ENCODE measurements at regions not wholly inside any gene's neighbourhood (a gene's known extent, or its start where the extent isn't known, plus 50 kb on each side); places are given as distances from the start of the nearest gene placed in this dataset.

- Mint-ChIP-seq H3K27ac (peak overlapping the region; percentile 64), H3K4me1 (ENCODE audit: unreplicated experiment) (peaks cover 9% of the 10 kb centered on the region), H3K27me3 (peaks cover 23% of the 10 kb centered on the region), H3K4me3 (peak overlapping the region; percentile 46), H3K9me3 (peaks cover 6% of the 10 kb centered on the region), H3K36me3 (no peaks in the 10 kb centered on the region)
- TF ChIP-seq CTCF (conservative IDR thresholded peaks at IDR 0.05), result no peak
- DNase-seq (ENCODE audit: extremely low spot score, unreplicated experiment), result no peak
Observed at GRCh38 chr3:22982981-22983587, 220.0 kb upstream of the UBE2E2 start.

DNA sequence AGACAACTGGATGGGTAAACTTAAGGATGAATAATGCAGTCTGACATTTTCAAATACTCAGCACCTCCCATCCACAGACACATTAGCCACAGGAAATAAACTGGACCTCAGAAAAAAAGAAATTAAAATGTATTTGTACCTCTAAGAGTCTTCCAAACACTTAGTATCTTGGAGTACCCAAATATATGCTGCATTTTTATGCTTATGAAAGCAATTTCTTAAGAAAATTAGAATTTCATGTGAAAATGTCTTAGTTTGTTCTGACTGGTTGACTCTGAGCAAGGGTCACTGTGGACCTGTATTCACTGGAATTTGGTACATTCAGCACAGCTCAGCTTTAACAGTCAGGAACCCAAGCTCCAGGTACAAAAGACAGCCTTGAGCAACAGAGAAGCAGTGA is 216.2 kb upstream of the UBE2E2 start:
- no peak overlapping the region for H3K27ac Mint-ChIP-seq
- H3K4me1 Mint-ChIP-seq (ENCODE audit: unreplicated experiment), result peaks cover 5% of the 10 kb centered on the region
- TF ChIP-seq CTCF (conservative IDR thresholded peaks at IDR 0.05), result no peak

GRCh38 chr3:22988566-22988965 is 214.6 kb upstream of the UBE2E2 start:
- H3K9me3 Mint-ChIP-seq, result peaks cover 12% of the 10 kb centered on the region
- no peaks in the 10 kb centered on the region for H3K4me1 Mint-ChIP-seq (ENCODE audit: unreplicated experiment)
- H3K27me3 Mint-ChIP-seq, result peaks cover 31% of the 10 kb centered on the region
- no peak for TF ChIP-seq CTCF (conservative IDR thresholded peaks at IDR 0.05)
- H3K4me3 Mint-ChIP-seq, result no peak overlapping the region
- no peak overlapping the region for H3K27ac Mint-ChIP-seq
- no peak for DNase-seq (ENCODE audit: extremely low spot score, unreplicated experiment)
- peaks cover 4% of the 10 kb centered on the region for H3K36me3 Mint-ChIP-seq

More for the DNA sequence above, 216.2 kb upstream of the UBE2E2 start:
- Mint-ChIP-seq H3K4me3 (no peak overlapping the region), H3K27me3 (peaks cover 36% of the 10 kb centered on the region), H3K36me3 (peaks cover 4% of the 10 kb centered on the region), H3K9me3 (peaks cover 12% of the 10 kb centered on the region)
- DNase-seq (ENCODE audit: extremely low spot score, unreplicated experiment), result no peak

- H3K27ac Mint-ChIP-seq, result no peak overlapping the region
- H3K36me3 Mint-ChIP-seq, result peaks cover 4% of the 10 kb centered on the region
- TF ChIP-seq CTCF (conservative IDR thresholded peaks at IDR 0.05), result no peak
- H3K27me3 Mint-ChIP-seq, result peaks cover 31% of the 10 kb centered on the region
- peaks cover 11% of the 10 kb centered on the region for H3K9me3 Mint-ChIP-seq
- no peak for DNase-seq (ENCODE audit: extremely low spot score, unreplicated experiment)
- no peak overlapping the region for H3K4me3 Mint-ChIP-seq
- H3K4me1 Mint-ChIP-seq (ENCODE audit: unreplicated experiment), result no peaks in the 10 kb centered on the region
Observed at GRCh38 chr3:22989716-22990115, 213.4 kb upstream of the UBE2E2 start.

- DNase-seq (ENCODE audit: extremely low spot score, unreplicated experiment), result no peak
- Mint-ChIP-seq H3K4me1 (ENCODE audit: unreplicated experiment) (no peaks in the 10 kb centered on the region), H3K27me3 (peaks cover 31% of the 10 kb centered on the region), H3K27ac (no peak overlapping the region), H3K36me3 (peaks cover 4% of the 10 kb centered on the region), H3K9me3 (peaks cover 6% of the 10 kb centered on the region), H3K4me3 (no peak overlapping the region)
- TF ChIP-seq CTCF (conservative IDR thresholded peaks at IDR 0.05), result no peak
Observed at GRCh38 chr3:22990291-22991200, 212.6 kb upstream of the UBE2E2 start.
